ENCODE measurements at regions not wholly inside any gene's neighbourhood (a gene's known extent, or its start where the extent isn't known, plus 50 kb on each side); places are given as distances from the start of the nearest gene placed in this dataset.

GRCh38 chr5:74943905-74944304 lies 77.7 kb upstream of the FAM169A start:
- CTCF ChIA-PET: no interaction called here
- POLR2A ChIA-PET: no interaction called here
- TF ChIP-seq MAX (IDR thresholded peaks at IDR 0.05): no peak
- TF ChIP-seq RAD21 (IDR thresholded peaks at IDR 0.05; ENCODE audit: low read depth): peak; percentile 15; the same call in 1 of the 2 replicates
- TF ChIP-seq CTCF (IDR thresholded peaks at IDR 0.05 in 2 of 3, conservative IDR thresholded peaks at IDR 0.05 in 1 of 3; ENCODE audit: borderline replicate concordance in 1 of 3, insufficient read depth in 1 of 3, low read depth in 2 of 3, low read length in 2 of 3): peak in 2 of 3 experiments; percentile 32 to 36; a peak in 4 of 6 replicates
- RAD21 ChIA-PET (ENCODE audit: low non-redundant PET in 1 of 2, low total read pairs in 2 of 2, uncharacterized antibody in 2 of 2, unreplicated experiment in 2 of 2): no interaction called here
- H3K27me3 ChIP-seq (ENCODE audit: insufficient read depth, low read length): no peaks in the 10 kb centered on the region
- no peak overlapping the region for H2AFZ ChIP-seq (ENCODE audit: low read depth, low read length, poor library complexity, severe bottlenecking)
- intact Hi-C loops (cut with micrococcal nuclease): no loop called here
- no peaks in the 10 kb centered on the region for H4K20me1 ChIP-seq (ENCODE audit: insufficient read depth)
- H3K27ac ChIP-seq (ENCODE audit: low read depth, low read length): no peak overlapping the region
- H3K36me3 ChIP-seq (ENCODE audit: control insufficient read depth in 1 of 2, insufficient read depth in 2 of 2, low read length in 2 of 2): no peaks in the 10 kb centered on the region
- no peaks in the 10 kb centered on the region for H3K9me3 ChIP-seq (ENCODE audit: control insufficient read depth in 1 of 2, insufficient read depth in 1 of 2, low read depth in 1 of 2, low read length in 2 of 2)
- no TSS peak for BruUV-seq (replicated peaks)
- no peak overlapping the region for H3K4me3 ChIP-seq (replicated peaks in 1 of 2; ENCODE audit: low read depth in 1 of 2, low read length in 2 of 2)
- H3K9ac ChIP-seq (ENCODE audit: low read length): no peak overlapping the region
- H3K9me2 ChIP-seq (ENCODE audit: insufficient read depth): no peaks in the 10 kb centered on the region
- ATAC-seq: 0 out of 2 replicates have a peak, but pooled peaks have one; percentile 46
- H3K4me2 ChIP-seq (ENCODE audit: low read length): no peak overlapping the region
- DNase-seq (ENCODE audit: low read depth, low spot score): no peak
- no peaks in the 10 kb centered on the region for H3K79me2 ChIP-seq (ENCODE audit: insufficient read depth, low read length)
- no peaks in the 10 kb centered on the region for H3K4me1 ChIP-seq (ENCODE audit: control insufficient read depth in 1 of 2, insufficient read depth in 2 of 2, low read length in 2 of 2)

DNA sequence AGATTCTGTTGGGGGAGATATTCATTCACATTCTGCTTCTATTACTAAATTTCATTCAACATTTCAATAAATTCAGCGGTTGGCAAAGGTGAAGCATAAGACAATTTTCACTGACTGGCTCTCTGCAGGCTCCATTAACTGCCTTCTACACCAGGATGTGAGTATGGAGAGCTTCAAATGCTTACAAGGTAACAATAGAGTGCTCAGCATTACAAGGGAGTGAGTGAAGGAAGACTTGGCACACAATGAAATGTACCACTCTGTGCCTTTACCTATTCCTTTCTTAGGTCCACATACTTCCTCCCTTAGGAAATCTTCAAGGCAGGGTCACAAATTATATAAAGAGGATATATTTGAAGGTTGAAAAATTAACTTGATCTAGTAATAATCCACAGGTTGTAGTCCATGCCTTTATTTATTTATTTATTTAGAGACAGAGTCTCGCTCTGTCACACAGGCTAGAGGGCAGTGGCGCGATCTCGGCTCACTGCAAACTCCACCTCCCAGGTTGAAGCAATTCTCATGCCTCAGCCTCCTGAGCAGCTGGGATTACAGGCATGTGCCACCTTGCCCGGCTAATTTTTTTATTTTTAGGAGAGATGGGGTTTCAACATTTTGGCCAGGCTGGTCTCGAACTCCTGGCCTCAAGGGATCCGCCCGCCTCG lies 76.6 kb upstream of the FAM169A start:
- H3K79me2 ChIP-seq (ENCODE audit: insufficient read depth, low read length): no peaks in the 10 kb centered on the region
- H3K4me2 ChIP-seq (ENCODE audit: low read length): no peak overlapping the region
- H3K36me3 ChIP-seq (ENCODE audit: control insufficient read depth in 1 of 2, insufficient read depth in 2 of 2, low read length in 2 of 2): no peaks in the 10 kb centered on the region
- H3K9me2 ChIP-seq (ENCODE audit: insufficient read depth): no peaks in the 10 kb centered on the region
- DNase-seq (ENCODE audit: low read depth, low spot score): no peak
- no TSS peak for BruUV-seq (replicated peaks)
- no peak overlapping the region for H3K27ac ChIP-seq (ENCODE audit: low read depth, low read length)
- intact Hi-C loops (cut with micrococcal nuclease): no loop called here
- 0 out of 4 replicates have a peak, but pooled peaks cover 0 to 3% of the 10 kb centered on the region in 2 experiments for H3K4me1 ChIP-seq (ENCODE audit: control insufficient read depth in 1 of 2, insufficient read depth in 2 of 2, low read length in 2 of 2)
- H3K9ac ChIP-seq (ENCODE audit: low read length): no peak overlapping the region
- no peak overlapping the region for H3K4me3 ChIP-seq (replicated peaks in 1 of 2; ENCODE audit: low read depth in 1 of 2, low read length in 2 of 2)
- no peaks in the 10 kb centered on the region for H3K27me3 ChIP-seq (ENCODE audit: insufficient read depth, low read length)
- no peaks in the 10 kb centered on the region for H4K20me1 ChIP-seq (ENCODE audit: insufficient read depth)
- POLR2A ChIA-PET: no interaction called here
- H3K9me3 ChIP-seq (ENCODE audit: control insufficient read depth in 1 of 2, insufficient read depth in 1 of 2, low read depth in 1 of 2, low read length in 2 of 2): no peaks in the 10 kb centered on the region
- TF ChIP-seq SRF (IDR thresholded peaks at IDR 0.05; ENCODE audit: low read depth): no peak
- no peak for TF ChIP-seq YY1 (IDR thresholded peaks at IDR 0.05; ENCODE audit: extremely low read depth, insufficient replicate concordance, low read depth, low read length)
- TF ChIP-seq, protein P1, sequence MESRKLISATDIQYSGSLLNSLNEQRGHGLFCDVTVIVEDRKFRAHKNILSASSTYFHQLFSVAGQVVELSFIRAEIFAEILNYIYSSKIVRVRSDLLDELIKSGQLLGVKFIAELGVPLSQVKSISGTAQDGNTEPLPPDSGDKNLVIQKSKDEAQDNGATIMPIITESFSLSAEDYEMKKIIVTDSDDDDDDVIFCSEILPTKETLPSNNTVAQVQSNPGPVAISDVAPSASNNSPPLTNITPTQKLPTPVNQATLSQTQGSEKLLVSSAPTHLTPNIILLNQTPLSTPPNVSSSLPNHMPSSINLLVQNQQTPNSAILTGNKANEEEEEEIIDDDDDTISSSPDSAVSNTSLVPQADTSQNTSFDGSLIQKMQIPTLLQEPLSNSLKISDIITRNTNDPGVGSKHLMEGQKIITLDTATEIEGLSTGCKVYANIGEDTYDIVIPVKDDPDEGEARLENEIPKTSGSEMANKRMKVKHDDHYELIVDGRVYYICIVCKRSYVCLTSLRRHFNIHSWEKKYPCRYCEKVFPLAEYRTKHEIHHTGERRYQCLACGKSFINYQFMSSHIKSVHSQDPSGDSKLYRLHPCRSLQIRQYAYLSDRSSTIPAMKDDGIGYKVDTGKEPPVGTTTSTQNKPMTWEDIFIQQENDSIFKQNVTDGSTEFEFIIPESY (IDR thresholded peaks at IDR 0.05; ENCODE audit: extremely low read depth, insufficient replicate concordance, low read length): no peak
- TF ChIP-seq SIN3A (IDR thresholded peaks at IDR 0.05; ENCODE audit: low read depth): no peak
- no peak for TF ChIP-seq SP1 (IDR thresholded peaks at IDR 0.05; ENCODE audit: low read depth)
- TF ChIP-seq TCF7L2 (IDR thresholded peaks at IDR 0.05; ENCODE audit: borderline replicate concordance, extremely low read depth, insufficient read depth, insufficient read length): no peak
- peak; percentile 17; the same call in 1 of the 2 replicates for TF ChIP-seq RAD21 (IDR thresholded peaks at IDR 0.05; ENCODE audit: low read depth)
- CTCF ChIA-PET: no interaction called here
- ATAC-seq: peak; percentile 58
- RAD21 ChIA-PET (ENCODE audit: low non-redundant PET in 1 of 2, low total read pairs in 2 of 2, uncharacterized antibody in 2 of 2, unreplicated experiment in 2 of 2): no interaction called here
- no peak overlapping the region for H2AFZ ChIP-seq (ENCODE audit: low read depth, low read length, poor library complexity, severe bottlenecking)
